ENCODE measurements at regions not wholly inside any gene's neighbourhood (a gene's known extent, or its start where the extent isn't known, plus 50 kb on each side); places are given as distances from the start of the nearest gene placed in this dataset.

- Histone ChIP-seq H3K27ac (no peak overlapping the region), H3K36me3 (replicated peaks in 1 of 2; ENCODE audit: insufficient read depth in 1 of 2, low read depth in 2 of 2) (no peaks in the 10 kb centered on the region), H3K4me3 (no peak overlapping the region), H3K27me3 (no peaks in the 10 kb centered on the region), H3K9me3 (peaks cover 0 to 2% (median 0%) of the 10 kb centered on the region in 3 donors), H3K4me1 (peaks cover 3% of the 10 kb centered on the region)
- ATAC-seq (no peak), DNase-seq (no peak)
- WGBS, 2 donors = 61 to 80% methylated on average over 3 of the region's 3 CpGs
- TF ChIP-seq POLR2A (IDR thresholded peaks at IDR 0.05) (no peak), CTCF (IDR thresholded peaks at IDR 0.05) (no peak)
- intact Hi-C loops (cut with DNase I) = no loop called here
Observed at GRCh38 chr10:65843203-65843602, 1082.6 kb upstream of the LRRTM3 start.

- no peak for ATAC-seq
- H3K9me3 ChIP-seq = peaks cover 0 to 2% (median 0%) of the 10 kb centered on the region in 3 donors
- intact Hi-C loops (cut with DNase I) = no loop called here
- H3K36me3 ChIP-seq (replicated peaks in 1 of 2; ENCODE audit: insufficient read depth in 1 of 2, low read depth in 2 of 2) = no peaks in the 10 kb centered on the region
- DNase-seq = no peak
- H3K4me3 ChIP-seq = no peak overlapping the region
- H3K4me1 ChIP-seq = peaks cover 3% of the 10 kb centered on the region
- TF ChIP-seq POLR2A (IDR thresholded peaks at IDR 0.05) = no peak
- no peak for TF ChIP-seq CTCF (IDR thresholded peaks at IDR 0.05)
- no peak overlapping the region for H3K27ac ChIP-seq
- no peaks in the 10 kb centered on the region for H3K27me3 ChIP-seq
Observed at GRCh38 chr10:65845916-65846315, 1079.9 kb upstream of the LRRTM3 start.

- WGBS, 2 donors = 75 to 76% methylated on average over 1 of the region's 1 CpG
- no peak overlapping the region for H3K4me3 ChIP-seq
- H3K9me3 ChIP-seq = peaks cover 0 to 2% (median 0%) of the 10 kb centered on the region in 3 donors
- ATAC-seq (no peak), DNase-seq (no peak)
- H3K27ac ChIP-seq = no peak overlapping the region
- intact Hi-C loops (cut with DNase I) = no loop called here
- H3K4me1 ChIP-seq = peaks cover 3% of the 10 kb centered on the region
- no peaks in the 10 kb centered on the region for H3K36me3 ChIP-seq (replicated peaks in 1 of 2; ENCODE audit: insufficient read depth in 1 of 2, low read depth in 2 of 2)
- no peak for TF ChIP-seq POLR2A (IDR thresholded peaks at IDR 0.05)
- TF ChIP-seq CTCF (IDR thresholded peaks at IDR 0.05) = no peak
- H3K27me3 ChIP-seq = no peaks in the 10 kb centered on the region
Observed at GRCh38 chr10:65846541-65846940, 1079.3 kb upstream of the LRRTM3 start.

- WGBS, 2 donors = 49 to 62% methylated on average over 4 of the region's 4 CpGs
- Histone ChIP-seq H3K36me3 (replicated peaks in 1 of 2; ENCODE audit: insufficient read depth in 1 of 2, low read depth in 2 of 2) (no peaks in the 10 kb centered on the region), H3K4me3 (no peak overlapping the region), H3K9me3 (peaks cover 0 to 2% (median 0%) of the 10 kb centered on the region in 3 donors), H3K27ac (no peak overlapping the region), H3K27me3 (no peaks in the 10 kb centered on the region), H3K4me1 (peaks cover 3% of the 10 kb centered on the region)
- no peak for ATAC-seq
- TF ChIP-seq CTCF (IDR thresholded peaks at IDR 0.05) (no peak), POLR2A (IDR thresholded peaks at IDR 0.05) (no peak)
- intact Hi-C loops (cut with DNase I) = no loop called here
- no peak for DNase-seq
Observed at GRCh38 chr10:65846949-65847348, 1078.9 kb upstream of the LRRTM3 start.

- intact Hi-C loops (cut with DNase I) = no loop called here
- Histone ChIP-seq H3K36me3 (replicated peaks in 1 of 2; ENCODE audit: insufficient read depth in 1 of 2, low read depth in 2 of 2) (no peaks in the 10 kb centered on the region), H3K4me3 (no peak overlapping the region), H3K4me1 (no peaks in the 10 kb centered on the region), H3K27ac (no peak overlapping the region), H3K27me3 (no peaks in the 10 kb centered on the region), H3K9me3 (peaks cover 0 to 2% (median 0%) of the 10 kb centered on the region in 3 donors)
- DNase-seq (no peak), ATAC-seq (no peak)
- TF ChIP-seq CTCF (IDR thresholded peaks at IDR 0.05) (no peak), POLR2A (IDR thresholded peaks at IDR 0.05) (no peak)
- 54 to 55% methylated on average over 3 of the region's 3 CpGs for WGBS, 2 donors
Observed at GRCh38 chr10:65847436-65848230, 1078.2 kb upstream of the LRRTM3 start.

Measured in body of pancreas (tissue), 4 donors.